ENCODE measurements at regions not wholly inside any gene's neighbourhood (a gene's known extent, or its start where the extent isn't known, plus 50 kb on each side); places are given as distances from the start of the nearest gene placed in this dataset.

- POLR2A ChIA-PET, result no interaction called here
- TF ChIP-seq FOS (IDR thresholded peaks at IDR 0.05; ENCODE audit: borderline replicate concordance, insufficient read depth, low read length) (no peak), MAX (IDR thresholded peaks at IDR 0.05; ENCODE audit: insufficient read depth, insufficient read length) (no peak), CTCF (IDR thresholded peaks at IDR 0.05; ENCODE audit: extremely low read depth in 1 of 2, insufficient read depth in 1 of 2, low read depth in 1 of 2, low read length in 2 of 2) (no peak), POLR2AphosphoS5 (IDR thresholded peaks at IDR 0.05; ENCODE audit: insufficient read depth, low read depth, low read length) (no peak), EZH2 (IDR thresholded peaks at IDR 0.05; ENCODE audit: borderline replicate concordance, low read depth, low read length, severe bottlenecking) (no peak)
- Histone ChIP-seq H3K4me3 (replicated peaks in 1 of 3; ENCODE audit: insufficient read depth in 1 of 3, low read depth in 1 of 3, low read length in 3 of 3) (no peak overlapping the region), H3K4me1 (ENCODE audit: control insufficient read depth, extremely low read depth, insufficient read depth, low read length) (no peaks in the 10 kb centered on the region), H3K9ac (replicated peaks; ENCODE audit: extremely low read depth, insufficient read depth, low read length) (no peak overlapping the region), H3K27me3 (ENCODE audit: control insufficient read depth in 2 of 2, insufficient read depth in 2 of 2, low read length in 2 of 2) (no peaks in the 10 kb centered on the region), H3K9me1 (replicated peaks; ENCODE audit: control insufficient read depth, extremely low read depth, insufficient read depth, low read length) (no peaks in the 10 kb centered on the region), H4K20me1 (replicated peaks; ENCODE audit: control insufficient read depth, extremely low read depth, insufficient read depth, low read length) (no peaks in the 10 kb centered on the region), H3K27ac (ENCODE audit: insufficient read depth, low read depth, low read length) (no peak overlapping the region), H3K79me2 (ENCODE audit: control insufficient read depth, insufficient read depth, low read length) (no peaks in the 10 kb centered on the region), H3K36me3 (ENCODE audit: control insufficient read depth in 2 of 2, extremely low read depth in 1 of 2, insufficient read depth in 2 of 2, low read length in 2 of 2) (no peaks in the 10 kb centered on the region), H3K9me3 (replicated peaks; ENCODE audit: control insufficient read depth, insufficient read depth, low read length) (no peaks in the 10 kb centered on the region), H3K4me2 (ENCODE audit: insufficient read depth, low read length) (no peak overlapping the region), H2AFZ (ENCODE audit: low read depth, low read length) (no peak overlapping the region)
- no TSS peak for BruUV-seq (replicated peaks)
- intact Hi-C loops (cut with micrococcal nuclease), result no loop called here
- FAIRE-seq, result no peak
- CTCF ChIA-PET, result interaction anchor here (1.6 kb wide), 1 partner anchor 257 kb away, joined by 4 read pairs; no protein-coding TSS in a partner anchor
- no peak for DNase-seq (ENCODE audit: low read depth, low spot score)
- dilution Hi-C loops (cut with MboI; ENCODE audit: extremely low pct_ligation_motif_present, low sequenced_read_pairs), result no loop called here
These were observed 505.1 kb downstream of the LTN1 start for GRCh38 chr21:28487455-28488070.
